Panc1 (cell line): ENCODE measurements at regions not wholly inside any gene's neighbourhood (a gene's known extent, or its start where the extent isn't known, plus 50 kb on each side); places are given as distances from the start of the nearest gene placed in this dataset.

ENCODE experiments used
- POLR2AphosphoS5 ChIP-seq: IDR thresholded peaks from 2 replicates; pipeline ENCODE4 v1.6.1; 2012; ENCODE audit warnings: mild to moderate bottlenecking, low read depth, low read length, moderate library complexity
- TF ChIP-seq, protein P1 (sequence below): fragments of 450-650 bp; IDR thresholded peaks from 2 replicates; pipeline ENCODE4 v1.5.1; 2017; ENCODE audit warnings: mild to moderate bottlenecking
- TF ChIP-seq, protein P2 (sequence below), 2 experiments: IDR thresholded peaks; 2 replicates each; pipeline ENCODE4 v1.6.1; 2011 to 2012; ENCODE audit warnings: low read depth in 2 of 2, control low read depth in 1 of 2, low read length in 1 of 2, mild to moderate bottlenecking in 1 of 2, moderate library complexity in 1 of 2; ENCODE audit not compliant: insufficient read depth in 1 of 2

DNA sequence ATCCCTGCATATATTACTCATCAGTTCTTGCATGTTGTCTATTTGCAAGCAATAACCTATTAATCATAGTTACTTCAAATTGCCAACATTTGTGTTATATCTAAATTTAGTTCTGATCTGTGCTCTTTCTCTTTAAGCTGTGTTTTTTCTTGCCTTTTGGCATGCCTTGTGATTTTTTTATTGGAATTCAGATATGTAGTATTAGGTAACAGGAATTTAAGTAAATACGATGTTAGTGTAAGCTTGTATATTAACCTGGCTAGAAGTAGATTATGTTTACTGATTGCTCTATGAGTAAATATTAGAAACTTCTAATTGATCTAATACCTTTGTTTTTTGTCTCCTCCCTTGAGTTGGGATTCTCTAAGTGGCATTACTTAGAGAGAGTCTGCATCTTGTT lies 718.9 kb upstream of the POT1 start:
- TF ChIP-seq, protein P1, sequence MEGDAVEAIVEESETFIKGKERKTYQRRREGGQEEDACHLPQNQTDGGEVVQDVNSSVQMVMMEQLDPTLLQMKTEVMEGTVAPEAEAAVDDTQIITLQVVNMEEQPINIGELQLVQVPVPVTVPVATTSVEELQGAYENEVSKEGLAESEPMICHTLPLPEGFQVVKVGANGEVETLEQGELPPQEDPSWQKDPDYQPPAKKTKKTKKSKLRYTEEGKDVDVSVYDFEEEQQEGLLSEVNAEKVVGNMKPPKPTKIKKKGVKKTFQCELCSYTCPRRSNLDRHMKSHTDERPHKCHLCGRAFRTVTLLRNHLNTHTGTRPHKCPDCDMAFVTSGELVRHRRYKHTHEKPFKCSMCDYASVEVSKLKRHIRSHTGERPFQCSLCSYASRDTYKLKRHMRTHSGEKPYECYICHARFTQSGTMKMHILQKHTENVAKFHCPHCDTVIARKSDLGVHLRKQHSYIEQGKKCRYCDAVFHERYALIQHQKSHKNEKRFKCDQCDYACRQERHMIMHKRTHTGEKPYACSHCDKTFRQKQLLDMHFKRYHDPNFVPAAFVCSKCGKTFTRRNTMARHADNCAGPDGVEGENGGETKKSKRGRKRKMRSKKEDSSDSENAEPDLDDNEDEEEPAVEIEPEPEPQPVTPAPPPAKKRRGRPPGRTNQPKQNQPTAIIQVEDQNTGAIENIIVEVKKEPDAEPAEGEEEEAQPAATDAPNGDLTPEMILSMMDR = no peak
- no peak for TF ChIP-seq POLR2AphosphoS5
- TF ChIP-seq, protein P2, sequence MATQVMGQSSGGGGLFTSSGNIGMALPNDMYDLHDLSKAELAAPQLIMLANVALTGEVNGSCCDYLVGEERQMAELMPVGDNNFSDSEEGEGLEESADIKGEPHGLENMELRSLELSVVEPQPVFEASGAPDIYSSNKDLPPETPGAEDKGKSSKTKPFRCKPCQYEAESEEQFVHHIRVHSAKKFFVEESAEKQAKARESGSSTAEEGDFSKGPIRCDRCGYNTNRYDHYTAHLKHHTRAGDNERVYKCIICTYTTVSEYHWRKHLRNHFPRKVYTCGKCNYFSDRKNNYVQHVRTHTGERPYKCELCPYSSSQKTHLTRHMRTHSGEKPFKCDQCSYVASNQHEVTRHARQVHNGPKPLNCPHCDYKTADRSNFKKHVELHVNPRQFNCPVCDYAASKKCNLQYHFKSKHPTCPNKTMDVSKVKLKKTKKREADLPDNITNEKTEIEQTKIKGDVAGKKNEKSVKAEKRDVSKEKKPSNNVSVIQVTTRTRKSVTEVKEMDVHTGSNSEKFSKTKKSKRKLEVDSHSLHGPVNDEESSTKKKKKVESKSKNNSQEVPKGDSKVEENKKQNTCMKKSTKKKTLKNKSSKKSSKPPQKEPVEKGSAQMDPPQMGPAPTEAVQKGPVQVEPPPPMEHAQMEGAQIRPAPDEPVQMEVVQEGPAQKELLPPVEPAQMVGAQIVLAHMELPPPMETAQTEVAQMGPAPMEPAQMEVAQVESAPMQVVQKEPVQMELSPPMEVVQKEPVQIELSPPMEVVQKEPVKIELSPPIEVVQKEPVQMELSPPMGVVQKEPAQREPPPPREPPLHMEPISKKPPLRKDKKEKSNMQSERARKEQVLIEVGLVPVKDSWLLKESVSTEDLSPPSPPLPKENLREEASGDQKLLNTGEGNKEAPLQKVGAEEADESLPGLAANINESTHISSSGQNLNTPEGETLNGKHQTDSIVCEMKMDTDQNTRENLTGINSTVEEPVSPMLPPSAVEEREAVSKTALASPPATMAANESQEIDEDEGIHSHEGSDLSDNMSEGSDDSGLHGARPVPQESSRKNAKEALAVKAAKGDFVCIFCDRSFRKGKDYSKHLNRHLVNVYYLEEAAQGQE (IDR thresholded peaks at IDR 0.05; ENCODE audit: insufficient read depth in 1 of 2, low read depth in 2 of 2, low read length in 1 of 2) = no peak
